Neutrophil (primary cell): ENCODE measurements at regions not wholly inside any gene's neighbourhood (a gene's known extent, or its start where the extent isn't known, plus 50 kb on each side); places are given as distances from the start of the nearest gene placed in this dataset.

Experiments used
- H3K27ac ChIP-seq: fragments of 200-600 bp; sonication (generic); 2 replicates; pipeline ENCODE4 v1.5.1; 2016; ENCODE audit warnings: mild to moderate bottlenecking, moderate library complexity
- H3K27me3 ChIP-seq: fragments of 200-600 bp; sonication (generic); 2 replicates; pipeline ENCODE4 v1.6.0; 2016; ENCODE audit warnings: mild to moderate bottlenecking
- H3K36me3 ChIP-seq: fragments of 200-600 bp; sonication (generic); 2 replicates; pipeline ENCODE4 v1.5.1; 2017
- H3K4me1 ChIP-seq, 2 experiments: fragments of 200-600 bp in 1 of 2; sonication (generic) in 1 of 2; 1 replicate in 1 of 2; 2 replicates in 1 of 2; pipeline versions ENCODE4 v1.5.1 to v1.6.1; 2013 to 2016; ENCODE audit warnings: low read depth in 1 of 2, low read length in 1 of 2, mild to moderate bottlenecking in 1 of 2, moderate library complexity in 1 of 2; ENCODE audit not compliant: control insufficient read depth in 1 of 2, insufficient read depth in 1 of 2
- H3K4me3 ChIP-seq, 2 experiments: fragments of 200-600 bp in 1 of 2; sonication (generic) in 1 of 2; 1 replicate in 1 of 2; 2 replicates in 1 of 2; pipeline ENCODE4 v1.5.1; 2013 to 2016; ENCODE audit warnings: low read depth in 1 of 2, low read length in 1 of 2, mild to moderate bottlenecking in 1 of 2, moderate library complexity in 1 of 2
- H3K9me3 ChIP-seq: fragments of 200-600 bp; sonication (generic); 2 replicates; pipeline ENCODE4 v1.5.1; 2016
- CTCF ChIP-seq: fragments of 200-600 bp; sonication (generic); IDR thresholded peaks from 2 replicates; pipeline ENCODE4 v1.5.1; 2016; ENCODE audit warnings: antibody characterized with exemption

GRCh38 chr13:107070792-107071191, 502.9 kb upstream of the ARGLU1 start:
- H3K27me3 ChIP-seq = no peaks in the 10 kb centered on the region
- H3K4me3 ChIP-seq = no peak overlapping the region
- no peaks in the 10 kb centered on the region for H3K36me3 ChIP-seq
- TF ChIP-seq CTCF = no peak
- H3K9me3 ChIP-seq = no peaks in the 10 kb centered on the region
- H3K4me1 ChIP-seq = no peaks in the 10 kb centered on the region
- no peak overlapping the region for H3K27ac ChIP-seq

GRCh38 chr13:107069108-107069776, 501.3 kb upstream of the ARGLU1 start:
- Histone ChIP-seq H3K9me3 (no peaks in the 10 kb centered on the region), H3K4me1 (no peaks in the 10 kb centered on the region), H3K4me3 (no peak overlapping the region), H3K27ac (no peak overlapping the region), H3K27me3 (no peaks in the 10 kb centered on the region), H3K36me3 (no peaks in the 10 kb centered on the region)
- TF ChIP-seq CTCF = no peak

DNA sequence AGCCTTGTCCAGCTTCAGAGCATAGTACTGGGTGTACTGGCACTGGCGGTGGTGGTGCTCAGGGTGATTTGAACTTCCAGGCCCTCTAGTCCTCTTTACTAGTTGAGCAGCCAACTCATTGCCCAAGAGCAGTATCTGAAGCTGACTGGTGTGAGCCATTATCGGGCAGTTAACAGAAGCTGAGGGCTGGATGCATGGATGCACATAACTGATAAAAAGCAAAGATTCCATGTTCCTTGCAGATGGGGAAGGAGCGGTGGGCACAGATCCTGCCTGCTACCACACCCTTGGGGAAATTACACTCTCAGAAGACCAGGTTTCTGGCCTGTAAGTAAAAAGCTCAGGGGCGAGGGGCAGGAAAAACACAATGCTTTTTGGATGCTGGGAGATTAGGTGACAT, 499.4 kb upstream of the ARGLU1 start:
- Histone ChIP-seq H3K4me3 (no peak overlapping the region), H3K27me3 (no peaks in the 10 kb centered on the region), H3K4me1 (no peaks in the 10 kb centered on the region), H3K9me3 (no peaks in the 10 kb centered on the region), H3K36me3 (no peaks in the 10 kb centered on the region), H3K27ac (no peak overlapping the region)
- no peak for TF ChIP-seq CTCF

DNA sequence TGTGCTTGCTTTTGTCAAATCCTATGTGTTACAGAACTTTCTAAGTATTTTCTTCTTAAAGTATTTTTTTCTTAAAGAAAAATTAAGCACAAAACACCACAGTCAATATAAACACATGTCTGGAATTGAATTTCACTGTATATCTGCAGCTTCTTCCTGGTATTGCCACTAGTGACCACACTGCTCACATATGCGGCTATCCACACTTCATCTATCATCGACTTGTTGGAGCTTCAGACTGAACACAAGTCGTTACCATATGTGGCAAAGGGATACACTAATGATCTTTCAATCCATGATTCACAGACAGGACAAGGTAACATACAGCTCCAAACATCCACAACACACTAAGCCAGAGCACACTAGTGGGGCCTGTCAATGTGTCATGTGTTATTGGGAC, 498.4 kb upstream of the ARGLU1 start:
- no peak overlapping the region for H3K27ac ChIP-seq

GRCh38 chr13:107065036-107065435, 497.1 kb upstream of the ARGLU1 start:
- H3K36me3 ChIP-seq = no peaks in the 10 kb centered on the region
- H3K4me3 ChIP-seq = no peak overlapping the region
- TF ChIP-seq CTCF = no peak
- H3K9me3 ChIP-seq = no peaks in the 10 kb centered on the region
- no peak overlapping the region for H3K27ac ChIP-seq
- H3K4me1 ChIP-seq = no peaks in the 10 kb centered on the region
- H3K27me3 ChIP-seq = no peaks in the 10 kb centered on the region

More for the DNA sequence above, 498.4 kb upstream of the ARGLU1 start:
- no peak for TF ChIP-seq CTCF
- H3K27me3 ChIP-seq = no peaks in the 10 kb centered on the region
- no peaks in the 10 kb centered on the region for H3K4me1 ChIP-seq
- no peaks in the 10 kb centered on the region for H3K9me3 ChIP-seq
- H3K4me3 ChIP-seq = no peak overlapping the region
- H3K36me3 ChIP-seq = no peaks in the 10 kb centered on the region
